ENCODE measurements at regions not wholly inside any gene's neighbourhood (a gene's known extent, or its start where the extent isn't known, plus 50 kb on each side); places are given as distances from the start of the nearest gene placed in this dataset.

- TF ChIP-seq CTCF (IDR thresholded peaks at IDR 0.05) (no peak), POLR2A (IDR thresholded peaks at IDR 0.05) (no peak), POLR2AphosphoS5 (IDR thresholded peaks at IDR 0.05; ENCODE audit: insufficient read depth in 1 of 2, low read depth in 1 of 2) (no peak)
These were observed 70.1 kb upstream of the PLXNC1 start for GRCh38 chr12:94078138-94078723.
